ENCODE measurements at regions not wholly inside any gene's neighbourhood (a gene's known extent, or its start where the extent isn't known, plus 50 kb on each side); places are given as distances from the start of the nearest gene placed in this dataset.

DNA sequence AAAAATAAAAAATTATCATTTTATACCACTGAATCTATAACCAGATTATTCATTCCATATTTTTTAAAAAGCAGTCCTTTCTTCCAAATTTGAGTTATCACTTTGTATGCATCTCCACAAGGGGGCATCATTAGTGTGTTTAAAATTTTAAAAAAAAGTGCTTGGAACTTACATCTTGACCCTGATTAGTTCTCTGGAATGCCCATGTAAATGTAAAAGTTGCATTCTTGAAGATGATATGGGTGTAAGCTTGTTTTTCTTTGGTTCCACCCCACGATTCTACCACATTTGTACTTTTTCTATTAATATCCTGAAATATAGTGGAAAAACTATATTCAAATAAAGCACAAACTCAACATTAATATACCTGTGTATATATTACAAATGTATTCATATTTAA lies 144.9 kb downstream of the ELAPOR2 start:
- no peak for TF ChIP-seq ARNTL (CRISPR knock-in tag; IDR thresholded peaks at IDR 0.05; ENCODE audit: borderline replicate concordance, low read depth)
- TF ChIP-seq ZNF8 (CRISPR knock-in tag; IDR thresholded peaks at IDR 0.05) = 0 out of 2 replicates have a peak, but pooled peaks have one; percentile 8
- TF ChIP-seq ZFP30 (CRISPR knock-in tag; IDR thresholded peaks at IDR 0.05) = no peak
- TF ChIP-seq, protein P1, sequence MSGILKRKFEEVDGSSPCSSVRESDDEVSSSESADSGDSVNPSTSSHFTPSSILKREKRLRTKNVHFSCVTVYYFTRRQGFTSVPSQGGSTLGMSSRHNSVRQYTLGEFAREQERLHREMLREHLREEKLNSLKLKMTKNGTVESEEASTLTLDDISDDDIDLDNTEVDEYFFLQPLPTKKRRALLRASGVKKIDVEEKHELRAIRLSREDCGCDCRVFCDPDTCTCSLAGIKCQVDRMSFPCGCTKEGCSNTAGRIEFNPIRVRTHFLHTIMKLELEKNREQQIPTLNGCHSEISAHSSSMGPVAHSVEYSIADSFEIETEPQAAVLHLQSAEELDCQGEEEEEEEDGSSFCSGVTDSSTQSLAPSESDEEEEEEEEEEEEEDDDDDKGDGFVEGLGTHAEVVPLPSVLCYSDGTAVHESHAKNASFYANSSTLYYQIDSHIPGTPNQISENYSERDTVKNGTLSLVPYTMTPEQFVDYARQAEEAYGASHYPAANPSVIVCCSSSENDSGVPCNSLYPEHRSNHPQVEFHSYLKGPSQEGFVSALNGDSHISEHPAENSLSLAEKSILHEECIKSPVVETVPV (CRISPR knock-in tag; IDR thresholded peaks at IDR 0.05) = no peak; the same call in 1 of the 2 replicates
- peak; percentile 50 for ATAC-seq
